RWPE2 (cell line): ENCODE measurements at regions not wholly inside any gene's neighbourhood (a gene's known extent, or its start where the extent isn't known, plus 50 kb on each side); places are given as distances from the start of the nearest gene placed in this dataset.

Experiments used
- ATAC-seq: fragments of 200-7000 bp; cut with Tn5 transposase; 3 replicates; pipeline ENCODE4 v1.9.1; 2021; ENCODE audit warnings: low read depth
- DNase-seq: peaks from one replicate; pipeline ENCODE4 v3.0.0-alpha.2; 2020; ENCODE audit warnings: low spot score
- H3K27ac ChIP-seq: fragments of 450-650 bp; 2 replicates; pipeline ENCODE4 v1.5.1; 2017; ENCODE audit warnings: mild to moderate bottlenecking; ENCODE audit not compliant: poor library complexity, severe bottlenecking
- H3K27me3 ChIP-seq: fragments of 250-450 bp; sonication (Bioruptor Pico); 2 replicates; pipeline ENCODE4 v1.5.1; 2021; ENCODE audit warnings: mild to moderate bottlenecking, moderate library complexity; ENCODE audit not compliant: insufficient read depth, poor library complexity, severe bottlenecking
- H3K36me3 ChIP-seq: fragments of 250-450 bp; sonication (Bioruptor Pico); 2 replicates; pipeline ENCODE4 v1.5.1; 2020; ENCODE audit warnings: low read depth, mild to moderate bottlenecking, moderate library complexity
- H3K4me1 ChIP-seq: fragments of 250-450 bp; sonication (Bioruptor Pico); 2 replicates; pipeline ENCODE4 v1.5.1; 2021; ENCODE audit warnings: mild to moderate bottlenecking, moderate library complexity; ENCODE audit not compliant: insufficient read depth, poor library complexity, severe bottlenecking
- H3K4me3 ChIP-seq: fragments of 250-450 bp; sonication (Bioruptor Pico); 2 replicates; pipeline ENCODE4 v1.5.1; 2021; ENCODE audit warnings: mild to moderate bottlenecking, moderate library complexity; ENCODE audit not compliant: severe bottlenecking
- H3K9me3 ChIP-seq: fragments of 250-450 bp; sonication (Bioruptor Pico); 2 replicates; pipeline ENCODE4 v1.5.1; 2021; ENCODE audit warnings: mild to moderate bottlenecking, moderate library complexity; ENCODE audit not compliant: severe bottlenecking
- TF ChIP-seq, protein P1 (sequence below): fragments of 450-650 bp; IDR thresholded peaks from one replicate; pipeline ENCODE4 v1.5.1; 2017; ENCODE audit warnings: mild to moderate bottlenecking, moderate library complexity; ENCODE audit not compliant: poor library complexity, severe bottlenecking

GRCh38 chr6:113290684-113291083, 566.5 kb upstream of the MARCKS start:
- Histone ChIP-seq H3K4me1 (no peaks in the 10 kb centered on the region), H3K4me3 (no peak overlapping the region), H3K27me3 (no peaks in the 10 kb centered on the region), H3K36me3 (no peaks in the 10 kb centered on the region), H3K27ac (no peak overlapping the region), H3K9me3 (no peaks in the 10 kb centered on the region)
- ATAC-seq = no peak
- no peak for DNase-seq
- TF ChIP-seq, protein P1, sequence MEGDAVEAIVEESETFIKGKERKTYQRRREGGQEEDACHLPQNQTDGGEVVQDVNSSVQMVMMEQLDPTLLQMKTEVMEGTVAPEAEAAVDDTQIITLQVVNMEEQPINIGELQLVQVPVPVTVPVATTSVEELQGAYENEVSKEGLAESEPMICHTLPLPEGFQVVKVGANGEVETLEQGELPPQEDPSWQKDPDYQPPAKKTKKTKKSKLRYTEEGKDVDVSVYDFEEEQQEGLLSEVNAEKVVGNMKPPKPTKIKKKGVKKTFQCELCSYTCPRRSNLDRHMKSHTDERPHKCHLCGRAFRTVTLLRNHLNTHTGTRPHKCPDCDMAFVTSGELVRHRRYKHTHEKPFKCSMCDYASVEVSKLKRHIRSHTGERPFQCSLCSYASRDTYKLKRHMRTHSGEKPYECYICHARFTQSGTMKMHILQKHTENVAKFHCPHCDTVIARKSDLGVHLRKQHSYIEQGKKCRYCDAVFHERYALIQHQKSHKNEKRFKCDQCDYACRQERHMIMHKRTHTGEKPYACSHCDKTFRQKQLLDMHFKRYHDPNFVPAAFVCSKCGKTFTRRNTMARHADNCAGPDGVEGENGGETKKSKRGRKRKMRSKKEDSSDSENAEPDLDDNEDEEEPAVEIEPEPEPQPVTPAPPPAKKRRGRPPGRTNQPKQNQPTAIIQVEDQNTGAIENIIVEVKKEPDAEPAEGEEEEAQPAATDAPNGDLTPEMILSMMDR = no peak

DNA sequence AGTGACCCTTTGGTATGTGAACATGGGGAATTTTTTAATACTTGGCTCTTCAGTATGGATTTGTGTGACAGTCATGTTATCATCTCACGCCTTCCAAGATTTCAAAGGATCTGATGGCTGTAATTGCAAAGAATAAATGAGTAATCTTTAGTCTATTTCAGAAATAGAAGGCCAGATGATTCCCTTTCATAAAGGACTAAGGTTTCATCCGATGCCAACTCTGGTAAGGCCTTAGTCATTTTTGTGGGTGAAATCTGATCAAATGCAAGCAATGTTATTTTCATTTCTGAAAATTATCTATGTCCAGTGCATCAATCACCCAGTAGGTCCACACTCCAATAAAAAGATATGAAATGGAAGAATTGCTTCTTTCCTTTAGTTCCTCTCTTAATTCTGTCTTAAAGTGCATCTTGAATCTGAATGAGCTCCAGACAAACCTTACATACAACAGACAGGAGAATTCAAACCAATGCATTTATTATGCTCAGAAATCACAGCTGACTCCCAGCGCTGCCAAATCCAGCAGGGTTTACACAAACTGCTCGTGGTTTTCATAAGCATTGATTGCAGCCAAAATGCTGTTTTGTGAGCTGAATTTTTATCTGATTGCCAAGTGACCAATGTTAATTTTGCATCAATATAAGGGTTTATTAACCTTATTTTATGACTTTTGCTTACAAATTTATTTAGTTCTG, 565.2 kb upstream of the MARCKS start:
- H3K36me3 ChIP-seq = no peaks in the 10 kb centered on the region
- DNase-seq (no peak), ATAC-seq (no peak)
- no peaks in the 10 kb centered on the region for H3K9me3 ChIP-seq
- no peak overlapping the region for H3K27ac ChIP-seq
- H3K4me1 ChIP-seq = no peaks in the 10 kb centered on the region
- TF ChIP-seq, protein P1 = no peak
- H3K27me3 ChIP-seq = no peaks in the 10 kb centered on the region
- no peak overlapping the region for H3K4me3 ChIP-seq

DNA sequence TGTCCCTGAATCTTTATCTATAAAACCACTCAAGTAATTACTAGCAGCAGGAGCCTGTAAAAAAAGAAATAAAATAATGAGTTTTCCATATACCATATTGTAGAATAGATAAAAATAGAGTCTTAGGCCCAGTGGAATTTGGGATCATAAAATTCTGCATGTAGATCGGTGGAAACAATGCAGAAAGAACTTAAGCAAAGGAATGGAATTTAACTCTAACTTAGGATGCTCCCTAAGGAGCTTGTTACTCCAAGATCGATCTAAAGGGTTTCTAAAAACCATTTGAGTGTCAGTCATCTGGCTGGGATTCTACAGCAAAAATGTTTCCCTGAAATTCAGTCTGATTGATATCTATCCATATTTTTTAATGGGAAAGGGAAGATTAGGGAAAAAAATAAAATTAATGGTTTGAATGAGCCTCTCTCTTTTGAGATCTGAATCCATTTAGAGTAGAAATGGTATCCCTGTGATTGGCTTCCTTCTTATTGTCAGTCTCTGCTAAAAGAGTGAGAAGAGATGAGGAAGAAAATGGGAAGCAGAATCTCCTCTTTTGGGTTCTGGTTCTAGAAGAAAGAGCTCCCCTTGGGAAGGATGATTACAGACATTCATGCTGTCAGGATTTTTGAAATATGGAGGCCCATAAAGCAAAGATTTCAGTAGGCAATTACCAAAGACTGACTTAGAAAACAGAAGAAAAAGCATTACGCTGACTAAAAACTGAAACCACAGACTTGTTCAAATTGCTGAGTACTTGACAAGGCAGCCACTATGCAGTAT, 564.3 kb upstream of the MARCKS start:
- H3K27ac ChIP-seq = no peak overlapping the region
- TF ChIP-seq, protein P1 = no peak
- no peak overlapping the region for H3K4me3 ChIP-seq
- DNase-seq (no peak), ATAC-seq (no peak)
- H3K27me3 ChIP-seq = no peaks in the 10 kb centered on the region
- no peaks in the 10 kb centered on the region for H3K36me3 ChIP-seq
- H3K4me1 ChIP-seq = no peaks in the 10 kb centered on the region
- no peaks in the 10 kb centered on the region for H3K9me3 ChIP-seq

GRCh38 chr6:113293423-113293740, 563.8 kb upstream of the MARCKS start:
- no peaks in the 10 kb centered on the region for H3K27me3 ChIP-seq
- H3K4me3 ChIP-seq = no peak overlapping the region
- ATAC-seq (no peak), DNase-seq (no peak)
- TF ChIP-seq, protein P1 = no peak
- no peak overlapping the region for H3K27ac ChIP-seq
- H3K9me3 ChIP-seq = no peaks in the 10 kb centered on the region
- H3K4me1 ChIP-seq = no peaks in the 10 kb centered on the region
- no peaks in the 10 kb centered on the region for H3K36me3 ChIP-seq

GRCh38 chr6:113299531-113299930, 557.6 kb upstream of the MARCKS start:
- H3K27me3 ChIP-seq = no peaks in the 10 kb centered on the region
- TF ChIP-seq, protein P1 = no peak
- no peaks in the 10 kb centered on the region for H3K36me3 ChIP-seq
- ATAC-seq (no peak), DNase-seq (no peak)
- no peaks in the 10 kb centered on the region for H3K4me1 ChIP-seq
- H3K4me3 ChIP-seq = no peak overlapping the region
- H3K27ac ChIP-seq = no peak overlapping the region
- H3K9me3 ChIP-seq = no peaks in the 10 kb centered on the region
